ENCODE measurements at regions not wholly inside any gene's neighbourhood (a gene's known extent, or its start where the extent isn't known, plus 50 kb on each side); places are given as distances from the start of the nearest gene placed in this dataset.
A peak's percentile ranks its signal among the peaks of the same experiment; 100 is the strongest.

DNA sequence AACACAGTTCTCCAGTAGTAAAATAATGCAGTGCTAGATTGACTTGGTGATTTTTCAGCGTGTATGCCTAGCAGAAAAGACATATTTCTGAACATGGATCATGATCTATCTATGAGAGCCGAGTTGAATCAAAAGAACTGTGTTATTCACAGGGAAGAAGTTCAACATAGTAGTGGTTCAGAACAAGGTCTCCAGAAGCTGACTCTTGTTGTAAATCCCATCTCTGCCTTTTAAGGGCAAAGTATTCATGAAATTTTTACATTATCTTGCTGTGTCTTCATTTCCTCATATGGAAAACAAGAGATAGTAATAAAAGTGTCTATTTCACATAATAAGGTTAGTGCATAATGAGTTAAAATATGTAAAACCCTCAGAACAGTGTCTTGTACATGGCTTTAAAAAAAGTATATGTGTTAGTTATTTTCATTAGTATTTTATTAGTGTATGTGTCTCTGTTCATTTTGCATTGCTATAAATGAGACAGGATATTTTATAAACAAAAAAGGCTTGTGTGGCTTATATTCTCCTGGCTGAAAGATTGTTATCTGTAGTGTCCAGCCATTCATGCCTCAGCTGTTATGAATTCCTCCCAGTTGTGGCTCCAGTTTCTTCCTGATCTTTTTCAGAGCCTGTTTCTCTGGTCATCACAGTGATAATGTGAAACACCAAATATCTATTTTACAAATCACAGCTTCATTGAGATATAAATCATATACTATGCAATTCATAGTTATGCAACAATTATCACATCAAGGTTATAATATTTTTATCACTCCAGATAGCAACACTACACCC lies 1351.2 kb downstream of the STIM2 start:
- H3K79me2 ChIP-seq (ENCODE audit: control insufficient read depth, insufficient read depth, low read length), result no peaks in the 10 kb centered on the region
- no peak overlapping the region for H3K18ac ChIP-seq (ENCODE audit: low read length)
- H3K27me3 ChIP-seq (ENCODE audit: insufficient read depth, low read length, poor library complexity), result no peaks in the 10 kb centered on the region
- no peak overlapping the region for H3K4me3 ChIP-seq (ENCODE audit: low read length)
- no peak overlapping the region for H4K8ac ChIP-seq (ENCODE audit: low read depth, low read length)
- no peak overlapping the region for H2BK15ac ChIP-seq (replicated peaks; ENCODE audit: low read depth)
- H4K5ac ChIP-seq (ENCODE audit: low read length), result no peak overlapping the region
- no peak for DNase-seq
- no peak overlapping the region for H3K4me2 ChIP-seq (ENCODE audit: low read length)
- H2AK5ac ChIP-seq (ENCODE audit: low read length), result no peak overlapping the region
- H3K9ac ChIP-seq (ENCODE audit: low read length), result no peak overlapping the region
- H3K4ac ChIP-seq (ENCODE audit: low read depth, low read length), result no peak overlapping the region
- WGBS (ENCODE audit: extremely low coverage, insufficient coverage, low lambda C conversion rate), result no CpG with 5 or more reads among the region's 2 CpGs
- no peak overlapping the region for H3K23ac ChIP-seq (ENCODE audit: low read length)
- H3K27ac ChIP-seq (ENCODE audit: low read depth, low read length), result no peak overlapping the region
- no peaks in the 10 kb centered on the region for H3K36me3 ChIP-seq (ENCODE audit: control insufficient read depth, insufficient read depth, low read length)
- no peaks in the 10 kb centered on the region for H3K79me1 ChIP-seq (ENCODE audit: low read length)
- H3K4me1 ChIP-seq (ENCODE audit: control insufficient read depth, low read depth, low read length), result no peaks in the 10 kb centered on the region
- H2BK5ac ChIP-seq (ENCODE audit: low read length), result no peak overlapping the region
- no peak overlapping the region for H2BK120ac ChIP-seq (ENCODE audit: low read depth, low read length)
- H3K56ac ChIP-seq (ENCODE audit: low read length), result no peak overlapping the region

DNA sequence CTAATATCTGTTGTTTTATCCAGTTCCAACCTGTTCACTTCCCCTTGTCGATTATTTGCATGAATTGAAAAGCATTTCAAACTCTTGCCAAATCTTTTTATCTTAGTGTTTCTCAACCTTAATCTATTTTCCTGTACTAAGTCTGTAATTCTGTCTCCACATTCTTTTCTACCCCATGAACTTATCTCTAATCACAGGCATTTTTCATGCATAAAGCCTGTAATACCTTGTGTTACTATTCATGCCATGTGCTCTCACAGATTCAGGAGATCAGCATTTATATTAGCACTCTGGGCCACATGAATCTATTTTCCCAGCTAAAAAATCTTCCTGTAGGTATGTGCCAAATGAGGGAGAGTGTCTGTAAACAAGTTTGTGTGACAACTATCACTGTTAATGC lies 1360.9 kb downstream of the STIM2 start:
- no peak overlapping the region for H3K27ac ChIP-seq (ENCODE audit: low read depth, low read length)
- no peak overlapping the region for H3K4ac ChIP-seq (ENCODE audit: low read depth, low read length)
- H3K56ac ChIP-seq (ENCODE audit: low read length), result no peak overlapping the region
- H2BK120ac ChIP-seq (ENCODE audit: low read depth, low read length), result no peak overlapping the region
- H3K18ac ChIP-seq (ENCODE audit: low read length), result no peak overlapping the region
- no peak overlapping the region for H4K5ac ChIP-seq (ENCODE audit: low read length)
- WGBS (ENCODE audit: extremely low coverage, insufficient coverage, low lambda C conversion rate), result no CpG with 5 or more reads among the region's 1 CpG
- no peak overlapping the region for H2BK15ac ChIP-seq (replicated peaks; ENCODE audit: low read depth)
- no peaks in the 10 kb centered on the region for H3K36me3 ChIP-seq (ENCODE audit: control insufficient read depth, insufficient read depth, low read length)
- H2AK5ac ChIP-seq (ENCODE audit: low read length), result no peak overlapping the region
- H3K23ac ChIP-seq (ENCODE audit: low read length), result no peak overlapping the region
- no peak overlapping the region for H2BK5ac ChIP-seq (ENCODE audit: low read length)
- H3K79me1 ChIP-seq (ENCODE audit: low read length), result no peaks in the 10 kb centered on the region
- H4K8ac ChIP-seq (ENCODE audit: low read depth, low read length), result no peak overlapping the region
- no peaks in the 10 kb centered on the region for H3K79me2 ChIP-seq (ENCODE audit: control insufficient read depth, insufficient read depth, low read length)
- DNase-seq, result no peak
- no peak overlapping the region for H3K4me3 ChIP-seq (ENCODE audit: low read length)
- H3K4me1 ChIP-seq (ENCODE audit: control insufficient read depth, low read depth, low read length), result no peaks in the 10 kb centered on the region
- H3K27me3 ChIP-seq (ENCODE audit: insufficient read depth, low read length, poor library complexity), result no peaks in the 10 kb centered on the region
- H3K9ac ChIP-seq (ENCODE audit: low read length), result no peak overlapping the region
- H3K4me2 ChIP-seq (ENCODE audit: low read length), result no peak overlapping the region

DNA sequence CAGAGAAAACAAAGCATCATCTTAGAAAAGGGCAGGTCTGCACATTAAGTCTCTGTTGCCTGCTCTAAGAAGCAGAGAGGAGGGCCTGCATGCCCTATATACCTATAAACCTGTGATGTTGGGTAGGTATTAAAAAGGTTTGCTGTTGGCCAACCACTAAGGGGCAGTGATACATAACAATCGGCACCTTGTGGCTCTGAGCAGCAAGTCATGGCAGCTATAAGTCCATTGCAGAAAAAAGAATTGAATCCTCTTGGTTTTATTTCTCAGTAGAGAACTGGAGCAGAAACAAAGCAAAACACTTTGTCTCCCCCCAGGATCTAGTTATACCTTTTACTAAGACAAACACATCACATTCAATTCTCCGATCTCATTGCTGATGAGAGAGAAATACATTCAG lies 1364.4 kb downstream of the STIM2 start:
- WGBS (ENCODE audit: extremely low coverage, insufficient coverage, low lambda C conversion rate), result no CpG with 5 or more reads among the region's 2 CpGs
- no peak overlapping the region for H3K4me2 ChIP-seq (ENCODE audit: low read length)
- no peaks in the 10 kb centered on the region for H3K36me3 ChIP-seq (ENCODE audit: control insufficient read depth, insufficient read depth, low read length)
- no peak overlapping the region for H2BK5ac ChIP-seq (ENCODE audit: low read length)
- no peak overlapping the region for H2BK15ac ChIP-seq (replicated peaks; ENCODE audit: low read depth)
- H3K4ac ChIP-seq (ENCODE audit: low read depth, low read length), result no peak overlapping the region
- H3K79me1 ChIP-seq (ENCODE audit: low read length), result no peaks in the 10 kb centered on the region
- H3K18ac ChIP-seq (ENCODE audit: low read length), result no peak overlapping the region
- H2AK5ac ChIP-seq (ENCODE audit: low read length), result no peak overlapping the region
- H3K4me3 ChIP-seq (ENCODE audit: low read length), result no peak overlapping the region
- no peak overlapping the region for H3K56ac ChIP-seq (ENCODE audit: low read length)
- no peak overlapping the region for H2BK120ac ChIP-seq (ENCODE audit: low read depth, low read length)
- H3K27me3 ChIP-seq (ENCODE audit: insufficient read depth, low read length, poor library complexity), result no peaks in the 10 kb centered on the region
- peak; percentile 81 for DNase-seq
- H3K4me1 ChIP-seq (ENCODE audit: control insufficient read depth, low read depth, low read length), result no peaks in the 10 kb centered on the region
- no peak overlapping the region for H3K9ac ChIP-seq (ENCODE audit: low read length)
- H3K27ac ChIP-seq (ENCODE audit: low read depth, low read length), result no peak overlapping the region
- H3K23ac ChIP-seq (ENCODE audit: low read length), result no peak overlapping the region
- H3K79me2 ChIP-seq (ENCODE audit: control insufficient read depth, insufficient read depth, low read length), result no peaks in the 10 kb centered on the region
- no peak overlapping the region for H4K8ac ChIP-seq (ENCODE audit: low read depth, low read length)
- H4K5ac ChIP-seq (ENCODE audit: low read length), result no peak overlapping the region

DNA sequence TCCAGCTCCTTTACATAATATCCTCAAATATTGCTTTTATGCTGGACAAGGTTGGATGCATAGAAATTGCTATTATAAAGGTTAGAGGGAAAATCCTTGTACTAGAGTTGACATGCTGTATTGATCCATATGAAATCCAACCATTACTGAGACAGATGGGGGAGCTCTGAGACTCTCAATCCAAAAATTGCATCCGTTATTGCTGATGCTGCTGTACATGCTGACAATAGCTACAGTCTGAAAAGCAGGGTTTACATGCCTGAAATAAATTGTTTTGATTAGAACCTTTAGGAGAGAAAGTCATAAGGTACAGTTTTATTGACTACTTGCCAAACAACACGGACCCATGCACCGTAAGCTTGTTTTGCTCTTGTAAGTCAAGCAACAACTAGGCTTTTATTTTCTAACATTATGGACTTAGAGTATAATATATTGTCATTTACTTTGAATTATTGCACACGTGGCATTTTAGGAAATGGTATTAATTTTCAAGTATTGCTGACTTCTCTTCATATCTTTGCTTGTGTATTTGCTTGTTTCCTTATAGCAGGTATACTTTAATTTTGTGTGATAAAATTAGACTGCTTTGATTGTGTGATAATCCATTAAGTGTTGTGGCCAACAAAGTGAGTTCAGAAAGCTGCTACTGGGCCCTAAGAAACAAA lies 1365.2 kb downstream of the STIM2 start:
- H4K5ac ChIP-seq (ENCODE audit: low read length), result no peak overlapping the region
- H2BK5ac ChIP-seq (ENCODE audit: low read length), result no peak overlapping the region
- no peaks in the 10 kb centered on the region for H3K79me2 ChIP-seq (ENCODE audit: control insufficient read depth, insufficient read depth, low read length)
- no peaks in the 10 kb centered on the region for H3K79me1 ChIP-seq (ENCODE audit: low read length)
- no CpG with 5 or more reads among the region's 4 CpGs for WGBS (ENCODE audit: extremely low coverage, insufficient coverage, low lambda C conversion rate)
- H3K27me3 ChIP-seq (ENCODE audit: insufficient read depth, low read length, poor library complexity), result no peaks in the 10 kb centered on the region
- H3K4me1 ChIP-seq (ENCODE audit: control insufficient read depth, low read depth, low read length), result no peaks in the 10 kb centered on the region
- H3K4me3 ChIP-seq (ENCODE audit: low read length), result no peak overlapping the region
- H3K9ac ChIP-seq (ENCODE audit: low read length), result no peak overlapping the region
- no peak overlapping the region for H2BK15ac ChIP-seq (replicated peaks; ENCODE audit: low read depth)
- no peak overlapping the region for H3K4ac ChIP-seq (ENCODE audit: low read depth, low read length)
- H4K8ac ChIP-seq (ENCODE audit: low read depth, low read length), result no peak overlapping the region
- no peak overlapping the region for H3K27ac ChIP-seq (ENCODE audit: low read depth, low read length)
- H3K36me3 ChIP-seq (ENCODE audit: control insufficient read depth, insufficient read depth, low read length), result no peaks in the 10 kb centered on the region
- H2AK5ac ChIP-seq (ENCODE audit: low read length), result no peak overlapping the region
- no peak overlapping the region for H3K18ac ChIP-seq (ENCODE audit: low read length)
- no peak overlapping the region for H3K23ac ChIP-seq (ENCODE audit: low read length)
- H2BK120ac ChIP-seq (ENCODE audit: low read depth, low read length), result no peak overlapping the region
- no peak overlapping the region for H3K4me2 ChIP-seq (ENCODE audit: low read length)
- no peak for DNase-seq
- no peak overlapping the region for H3K56ac ChIP-seq (ENCODE audit: low read length)

DNA sequence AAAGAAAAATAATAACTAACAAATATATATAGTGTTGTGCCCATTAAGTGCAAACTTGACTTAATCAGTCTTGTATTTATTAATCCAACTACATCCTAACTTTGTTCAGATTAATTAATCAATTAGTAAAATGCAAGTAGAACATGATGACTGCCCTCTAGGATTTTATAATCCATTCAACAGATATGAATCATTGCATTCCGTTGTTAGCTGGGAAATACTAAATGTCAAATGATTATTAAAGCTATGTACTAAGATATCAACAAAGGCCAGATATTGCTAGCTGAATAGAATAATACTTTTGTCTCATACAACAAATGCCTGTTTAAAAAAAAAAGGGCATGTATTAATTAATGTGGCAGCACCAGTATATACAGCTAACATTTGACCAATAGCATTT lies 1366.3 kb downstream of the STIM2 start:
- Histone ChIP-seq H3K4me3 (ENCODE audit: low read length) (no peak overlapping the region), H3K27ac (ENCODE audit: low read depth, low read length) (no peak overlapping the region), H3K56ac (ENCODE audit: low read length) (no peak overlapping the region)

More for the DNA sequence above, 1366.3 kb downstream of the STIM2 start:
- Histone ChIP-seq H4K5ac (ENCODE audit: low read length) (no peak overlapping the region), H3K27me3 (ENCODE audit: insufficient read depth, low read length, poor library complexity) (no peaks in the 10 kb centered on the region), H2AK5ac (ENCODE audit: low read length) (no peak overlapping the region), H3K4me2 (ENCODE audit: low read length) (no peak overlapping the region), H2BK15ac (replicated peaks; ENCODE audit: low read depth) (no peak overlapping the region), H3K79me2 (ENCODE audit: control insufficient read depth, insufficient read depth, low read length) (no peaks in the 10 kb centered on the region), H3K4ac (ENCODE audit: low read depth, low read length) (no peak overlapping the region), H3K79me1 (ENCODE audit: low read length) (no peaks in the 10 kb centered on the region), H3K36me3 (ENCODE audit: control insufficient read depth, insufficient read depth, low read length) (no peaks in the 10 kb centered on the region), H3K18ac (ENCODE audit: low read length) (no peak overlapping the region), H4K8ac (ENCODE audit: low read depth, low read length) (no peak overlapping the region), H3K4me1 (ENCODE audit: control insufficient read depth, low read depth, low read length) (no peaks in the 10 kb centered on the region), H2BK5ac (ENCODE audit: low read length) (no peak overlapping the region), H2BK120ac (ENCODE audit: low read depth, low read length) (no peak overlapping the region), H3K9ac (ENCODE audit: low read length) (no peak overlapping the region), H3K23ac (ENCODE audit: low read length) (no peak overlapping the region)
- WGBS (ENCODE audit: extremely low coverage, insufficient coverage, low lambda C conversion rate), result no CpG with 5 or more reads among the region's 1 CpG
- DNase-seq, result no peak

All from mesendoderm (in vitro differentiated cells).